ENCODE measurements at regions not wholly inside any gene's neighbourhood (a gene's known extent, or its start where the extent isn't known, plus 50 kb on each side); places are given as distances from the start of the nearest gene placed in this dataset.

DNA sequence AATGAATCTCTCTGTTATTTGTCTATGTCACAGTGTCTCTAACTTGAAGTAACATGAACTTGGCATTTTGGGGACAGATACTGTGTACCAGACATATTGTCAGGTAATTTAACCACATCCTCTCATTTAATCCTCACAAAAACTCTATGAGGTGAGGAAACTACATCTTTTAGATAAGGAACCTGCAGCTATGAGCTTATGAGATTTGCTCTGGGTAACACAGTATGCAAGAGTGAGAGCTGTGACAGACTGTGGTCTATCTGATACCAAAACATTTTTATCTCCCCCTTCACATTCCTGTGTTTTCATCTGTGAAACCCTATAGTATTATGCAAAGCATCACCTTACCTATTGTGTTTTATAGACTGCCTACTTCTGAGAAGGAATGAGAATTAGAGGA lies 58.4 kb upstream of the HS3ST1 start:
- TF ChIP-seq SSRP1 (CRISPR knock-in tag; IDR thresholded peaks at IDR 0.05) (no peak), EP300 (IDR thresholded peaks at IDR 0.05; ENCODE audit: low read depth in 2 of 2, low read length in 2 of 2) (no peak), EP300 (CRISPR knock-in tag; IDR thresholded peaks at IDR 0.05; ENCODE audit: borderline replicate concordance) (no peak), HOXA9 (CRISPR knock-in tag; IDR thresholded peaks at IDR 0.05; ENCODE audit: borderline replicate concordance) (no peak), PRPF4 (IDR thresholded peaks at IDR 0.05; ENCODE audit: low read depth, low read length, poor library complexity, severe bottlenecking) (no peak), EZH2 (conservative IDR thresholded peaks at IDR 0.05; ENCODE audit: low read depth, low read length) (no peak)
- TF ChIP-seq, protein P1, sequence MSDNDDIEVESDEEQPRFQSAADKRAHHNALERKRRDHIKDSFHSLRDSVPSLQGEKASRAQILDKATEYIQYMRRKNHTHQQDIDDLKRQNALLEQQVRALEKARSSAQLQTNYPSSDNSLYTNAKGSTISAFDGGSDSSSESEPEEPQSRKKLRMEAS (IDR thresholded peaks at IDR 0.05): no peak

All from HepG2 (cell line).